ENCODE measurements at regions not wholly inside any gene's neighbourhood (a gene's known extent, or its start where the extent isn't known, plus 50 kb on each side); places are given as distances from the start of the nearest gene placed in this dataset.
"Not testable (repeated sequence)": the region's sequence is repeated elsewhere in the genome, so short reads cannot be mapped to it uniquely, and the experiment has no call there.

- no peak for DNase-seq
Measured at GRCh38 chr2:75870133-75870532, 159.4 kb upstream of the GCFC2 start.

- DNase-seq: no peak
Measured at GRCh38 chr2:75865702-75866101, 155.0 kb upstream of the GCFC2 start.

GRCh38 chr2:75865083-75865482, 154.4 kb upstream of the GCFC2 start:
- no peak for DNase-seq

GRCh38 chr2:75862547-75862946, 151.8 kb upstream of the GCFC2 start:
- no peak for DNase-seq

GRCh38 chr2:75853436-75853835, 142.7 kb upstream of the GCFC2 start:
- DNase-seq: no peak

GRCh38 chr2:75852639-75853038, 141.9 kb upstream of the GCFC2 start:
- DNase-seq: no peak

- no peak for DNase-seq
Measured at GRCh38 chr2:75846683-75847190, 136.0 kb upstream of the GCFC2 start.

- no peak for DNase-seq
Measured at GRCh38 chr2:75844651-75845050, 133.9 kb upstream of the GCFC2 start.

GRCh38 chr2:75834588-75834987, 123.9 kb upstream of the GCFC2 start:
- not testable (repeated sequence) for DNase-seq

- no peak for DNase-seq
Measured at GRCh38 chr2:75833386-75833785, 122.7 kb upstream of the GCFC2 start.

GRCh38 chr2:75828826-75829225, 118.1 kb upstream of the GCFC2 start:
- no peak for DNase-seq

- DNase-seq: not testable (repeated sequence)
Measured at GRCh38 chr2:75823515-75823914, 112.8 kb upstream of the GCFC2 start.

GRCh38 chr2:75822336-75822735, 111.6 kb upstream of the GCFC2 start:
- DNase-seq: no peak

GRCh38 chr2:75820693-75821092, 110.0 kb upstream of the GCFC2 start:
- DNase-seq: no peak

- DNase-seq: no peak
Measured at GRCh38 chr2:75810611-75811330, 100.1 kb upstream of the GCFC2 start.

GRCh38 chr2:75808793-75809535, 98.2 kb upstream of the GCFC2 start:
- DNase-seq: no peak

GRCh38 chr2:75807992-75808391, 97.3 kb upstream of the GCFC2 start:
- no peak for DNase-seq

- DNase-seq: no peak
Measured at GRCh38 chr2:75801234-75801982, 90.7 kb upstream of the GCFC2 start.

GRCh38 chr2:75800456-75800855, 89.7 kb upstream of the GCFC2 start:
- no peak for DNase-seq

GRCh38 chr2:75799859-75800258, 89.1 kb upstream of the GCFC2 start:
- no peak for DNase-seq

- DNase-seq: no peak
Measured at GRCh38 chr2:75798569-75798968, 87.9 kb upstream of the GCFC2 start.

GRCh38 chr2:75792996-75793395, 82.3 kb upstream of the GCFC2 start:
- no peak for DNase-seq

GRCh38 chr2:75792146-75792545, 81.4 kb upstream of the GCFC2 start:
- no peak for DNase-seq

All from CD4-positive, alpha-beta T cell treated with Interleukin-17A for 1 hour (primary cell).